SK-N-SH (cell line): ENCODE measurements at regions not wholly inside any gene's neighbourhood (a gene's known extent, or its start where the extent isn't known, plus 50 kb on each side); places are given as distances from the start of the nearest gene placed in this dataset.

ENCODE experiments used
- CTCF ChIP-seq: fragments of 200-600 bp; sonication (generic); IDR thresholded peaks from 2 replicates; pipeline ENCODE4 v1.6.1; 2017; ENCODE audit warnings: antibody characterized with exemption, mild to moderate bottlenecking, moderate library complexity
- EP300 ChIP-seq, 2 experiments: IDR thresholded peaks; 2 replicates each; pipeline versions ENCODE4 v1.4.0 to v1.6.1; 2012; ENCODE audit warnings: borderline replicate concordance in 1 of 2, low read depth in 1 of 2, low read length in 1 of 2
- FOSL2 ChIP-seq: IDR thresholded peaks from 2 replicates; pipeline ENCODE4 v1.4.0; 2012; ENCODE audit warnings: low read depth, mild to moderate bottlenecking, moderate library complexity, borderline replicate concordance
- MAX ChIP-seq: IDR thresholded peaks from 2 replicates; pipeline ENCODE4 v1.4.0; 2012; ENCODE audit warnings: low read depth
- REST ChIP-seq: IDR thresholded peaks from 2 replicates; pipeline ENCODE4 v1.6.1; 2012; ENCODE audit warnings: mild to moderate bottlenecking, low read depth, low read length, moderate library complexity
- USF2 ChIP-seq: fragments of 150-350 bp; IDR thresholded peaks from 2 replicates; pipeline ENCODE4 v1.6.1; 2017; ENCODE audit warnings: antibody characterized with exemption, low read length, low read depth, borderline replicate concordance

- TF ChIP-seq CTCF, result no peak
- TF ChIP-seq USF2, result no peak
- TF ChIP-seq REST, result no peak
- TF ChIP-seq MAX, result no peak
- TF ChIP-seq EP300 (IDR thresholded peaks at IDR 0.05; ENCODE audit: borderline replicate concordance in 1 of 2, low read depth in 1 of 2, low read length in 1 of 2), result no peak
- TF ChIP-seq FOSL2, result no peak
Observed at GRCh38 chr3:25266677-25267076, 161.4 kb upstream of the RARB start.
